ENCODE measurements at regions not wholly inside any gene's neighbourhood (a gene's known extent, or its start where the extent isn't known, plus 50 kb on each side); places are given as distances from the start of the nearest gene placed in this dataset.

- no peak for ATAC-seq (ENCODE audit: low read depth)
- H3K9me3 ChIP-seq (ENCODE audit: control extremely low read depth in 1 of 3, control insufficient read depth in 2 of 3, insufficient read depth in 1 of 3, low read length in 2 of 3): no peaks in the 10 kb centered on the region
- POLR2A ChIA-PET: no interaction called here
- no peak for DNase-seq
- H4K20me1 ChIP-seq (ENCODE audit: control insufficient read depth, insufficient read depth, low read length, poor library complexity, severe bottlenecking): no peaks in the 10 kb centered on the region
- no peaks in the 10 kb centered on the region for H3K36me3 ChIP-seq (replicated peaks in 1 of 2; ENCODE audit: control extremely low read depth in 1 of 2, control insufficient read depth in 1 of 2, extremely low read depth in 1 of 2, insufficient read depth in 2 of 2, low read length in 1 of 2)
- Mint-ChIP-seq H3K4me1 (no peaks in the 10 kb centered on the region), H3K27me3 (no peaks in the 10 kb centered on the region), H3K4me3 (no peak overlapping the region), H3K27ac (no peak overlapping the region), H3K9me3 (ENCODE audit: insufficient read depth) (peaks cover 4% of the 10 kb centered on the region)
- no peak overlapping the region for H3K4me2 ChIP-seq (replicated peaks; ENCODE audit: low read depth, low read length, poor library complexity, severe bottlenecking)
- H3K4me3 ChIP-seq (ENCODE audit: control extremely low read depth in 1 of 5, extremely low read depth in 1 of 5, insufficient read depth in 1 of 5, low read depth in 2 of 5, low read length in 4 of 5): no peak overlapping the region
- intact Hi-C loops (cut with micrococcal nuclease): no loop called here
- no peak overlapping the region for H3K9ac ChIP-seq (ENCODE audit: low read length)
- H3K27ac ChIP-seq (ENCODE audit: low read length in 2 of 2): no peak overlapping the region
- no peak overlapping the region for H2AFZ ChIP-seq (ENCODE audit: insufficient read depth, low read depth, low read length, poor library complexity, severe bottlenecking)
- CTCF ChIA-PET: no interaction called here
- no peaks in the 10 kb centered on the region for H3K27me3 ChIP-seq (replicated peaks in 1 of 4; ENCODE audit: control extremely low read depth in 1 of 4, control insufficient read depth in 3 of 4, insufficient read depth in 4 of 4, low read length in 3 of 4)
- no peaks in the 10 kb centered on the region for H3K4me1 ChIP-seq (ENCODE audit: control insufficient read depth in 2 of 2, insufficient read depth in 2 of 2, low read length in 2 of 2)
- H3K79me2 ChIP-seq (ENCODE audit: control insufficient read depth, insufficient read depth, low read length): no peaks in the 10 kb centered on the region
- no peak for TF ChIP-seq EZH2 (IDR thresholded peaks at IDR 0.05; ENCODE audit: borderline replicate concordance, insufficient read depth, low read depth, low read length, poor library complexity, severe bottlenecking)
- TF ChIP-seq CTCF (IDR thresholded peaks at IDR 0.05): no peak
Measured at GRCh38 chr10:108409306-108409705, 1244.8 kb upstream of the SORCS1 start.

- H3K9me3 ChIP-seq (ENCODE audit: control extremely low read depth in 1 of 3, control insufficient read depth in 2 of 3, insufficient read depth in 1 of 3, low read length in 2 of 3): no peaks in the 10 kb centered on the region
- H3K9ac ChIP-seq (ENCODE audit: low read length): no peak overlapping the region
- intact Hi-C loops (cut with micrococcal nuclease): no loop called here
- no CpG with 5 or more reads among the region's 1 CpG for WGBS (ENCODE audit: insufficient coverage)
- CTCF ChIA-PET: no interaction called here
- no peak overlapping the region for H2AFZ ChIP-seq (ENCODE audit: insufficient read depth, low read depth, low read length, poor library complexity, severe bottlenecking)
- no peaks in the 10 kb centered on the region for H4K20me1 ChIP-seq (ENCODE audit: control insufficient read depth, insufficient read depth, low read length, poor library complexity, severe bottlenecking)
- ATAC-seq (ENCODE audit: low read depth) (no peak), DNase-seq (no peak)
- Mint-ChIP-seq H3K27ac (no peak overlapping the region), H3K27me3 (no peaks in the 10 kb centered on the region), H3K9me3 (ENCODE audit: insufficient read depth) (peaks cover 4% of the 10 kb centered on the region), H3K4me3 (no peak overlapping the region), H3K4me1 (no peaks in the 10 kb centered on the region)
- H3K36me3 ChIP-seq (replicated peaks in 1 of 2; ENCODE audit: control extremely low read depth in 1 of 2, control insufficient read depth in 1 of 2, extremely low read depth in 1 of 2, insufficient read depth in 2 of 2, low read length in 1 of 2): no peaks in the 10 kb centered on the region
- H3K4me1 ChIP-seq (ENCODE audit: control insufficient read depth in 2 of 2, insufficient read depth in 2 of 2, low read length in 2 of 2): no peaks in the 10 kb centered on the region
- POLR2A ChIA-PET: no interaction called here
- H3K79me2 ChIP-seq (ENCODE audit: control insufficient read depth, insufficient read depth, low read length): no peaks in the 10 kb centered on the region
- no peak overlapping the region for H3K4me3 ChIP-seq (ENCODE audit: control extremely low read depth in 1 of 5, extremely low read depth in 1 of 5, insufficient read depth in 1 of 5, low read depth in 2 of 5, low read length in 4 of 5)
- no peaks in the 10 kb centered on the region for H3K27me3 ChIP-seq (replicated peaks in 1 of 4; ENCODE audit: control extremely low read depth in 1 of 4, control insufficient read depth in 3 of 4, insufficient read depth in 4 of 4, low read length in 3 of 4)
- no peak for TF ChIP-seq EZH2 (IDR thresholded peaks at IDR 0.05; ENCODE audit: borderline replicate concordance, insufficient read depth, low read depth, low read length, poor library complexity, severe bottlenecking)
- H3K27ac ChIP-seq (ENCODE audit: low read length in 2 of 2): no peak overlapping the region
- no peak overlapping the region for H3K4me2 ChIP-seq (replicated peaks; ENCODE audit: low read depth, low read length, poor library complexity, severe bottlenecking)
Measured at GRCh38 chr10:108404155-108404554, 1239.6 kb upstream of the SORCS1 start.

All from B cell (primary cell).